A673 (cell line): ENCODE measurements at regions not wholly inside any gene's neighbourhood (a gene's known extent, or its start where the extent isn't known, plus 50 kb on each side); places are given as distances from the start of the nearest gene placed in this dataset.
"Not testable (repeated sequence)": the region's sequence is repeated elsewhere in the genome, so short reads cannot be mapped to it uniquely, and the experiment has no call there.

Experiments
- CTCF ChIP-seq: fragments of 300-800, 200-600 bp; sonication (generic); conservative IDR thresholded peaks from 2 replicates; pipeline ENCODE4 v1.5.1; 2017; ENCODE audit warnings: low read depth, mild to moderate bottlenecking, antibody characterized with exemption, low read length, moderate library complexity, mixed read lengths
- EZH2 ChIP-seq: fragments of 200-600 bp; sonication (generic); IDR thresholded peaks from 2 replicates; pipeline ENCODE4 v1.6.1; 2017; ENCODE audit warnings: borderline replicate concordance, low read depth, mild to moderate bottlenecking, mixed read lengths, antibody characterized with exemption, low read length; ENCODE audit not compliant: poor library complexity, severe bottlenecking

- not testable (repeated sequence) for TF ChIP-seq CTCF, EZH2
Observed at GRCh38 chr5:90073026-90073570, 336.5 kb downstream of the CETN3 start.
